GM12872 (cell line): ENCODE measurements at regions not wholly inside any gene's neighbourhood (a gene's known extent, or its start where the extent isn't known, plus 50 kb on each side); places are given as distances from the start of the nearest gene placed in this dataset.
A peak's percentile ranks its signal among the peaks of the same experiment; 100 is the strongest.

Source experiments
- TF ChIP-seq, protein P1 (sequence below): IDR thresholded peaks from 3 replicates; pipeline ENCODE4 v1.5.1; 2011; ENCODE audit warnings: low read depth, mild to moderate bottlenecking, low read length, moderate library complexity; ENCODE audit not compliant: insufficient read depth

DNA sequence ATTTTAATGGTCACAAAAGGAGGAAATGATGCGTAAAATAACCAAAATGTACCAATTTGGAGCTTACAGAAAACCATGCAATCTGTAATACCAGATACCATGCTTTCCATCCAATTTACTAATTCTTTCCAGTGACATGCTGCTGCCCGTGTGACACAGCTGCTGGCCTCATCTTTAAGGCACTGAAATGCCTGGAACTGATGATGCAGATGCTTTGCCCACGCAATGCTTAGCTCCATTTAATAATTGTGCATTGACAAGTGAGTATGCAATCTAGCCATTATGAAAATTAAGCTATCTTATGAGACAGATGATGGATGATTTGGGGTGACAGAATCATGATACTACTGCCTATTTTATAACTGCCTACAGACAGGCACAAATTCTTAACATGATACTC lies 169.2 kb upstream of the CTNND2 start:
- TF ChIP-seq, protein P1, sequence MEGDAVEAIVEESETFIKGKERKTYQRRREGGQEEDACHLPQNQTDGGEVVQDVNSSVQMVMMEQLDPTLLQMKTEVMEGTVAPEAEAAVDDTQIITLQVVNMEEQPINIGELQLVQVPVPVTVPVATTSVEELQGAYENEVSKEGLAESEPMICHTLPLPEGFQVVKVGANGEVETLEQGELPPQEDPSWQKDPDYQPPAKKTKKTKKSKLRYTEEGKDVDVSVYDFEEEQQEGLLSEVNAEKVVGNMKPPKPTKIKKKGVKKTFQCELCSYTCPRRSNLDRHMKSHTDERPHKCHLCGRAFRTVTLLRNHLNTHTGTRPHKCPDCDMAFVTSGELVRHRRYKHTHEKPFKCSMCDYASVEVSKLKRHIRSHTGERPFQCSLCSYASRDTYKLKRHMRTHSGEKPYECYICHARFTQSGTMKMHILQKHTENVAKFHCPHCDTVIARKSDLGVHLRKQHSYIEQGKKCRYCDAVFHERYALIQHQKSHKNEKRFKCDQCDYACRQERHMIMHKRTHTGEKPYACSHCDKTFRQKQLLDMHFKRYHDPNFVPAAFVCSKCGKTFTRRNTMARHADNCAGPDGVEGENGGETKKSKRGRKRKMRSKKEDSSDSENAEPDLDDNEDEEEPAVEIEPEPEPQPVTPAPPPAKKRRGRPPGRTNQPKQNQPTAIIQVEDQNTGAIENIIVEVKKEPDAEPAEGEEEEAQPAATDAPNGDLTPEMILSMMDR = no peak

DNA sequence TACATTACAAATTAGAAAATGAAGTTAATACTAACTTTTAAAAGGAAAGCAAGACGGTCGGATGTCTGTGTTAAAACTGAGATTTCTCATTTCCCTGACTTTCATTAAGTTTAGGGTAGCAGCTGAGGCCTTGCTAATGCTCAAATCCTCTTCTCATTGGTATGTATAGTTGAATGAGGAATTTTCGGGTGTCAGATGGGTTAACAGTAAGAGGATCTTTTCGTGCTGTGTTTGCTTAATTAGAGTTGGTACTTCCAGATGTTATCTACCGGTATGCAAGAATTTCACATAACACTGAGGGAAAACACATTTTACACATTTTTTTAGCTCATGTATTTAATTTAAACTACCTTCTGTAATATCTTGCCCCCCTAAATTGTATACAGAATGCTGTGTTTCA lies 168.2 kb upstream of the CTNND2 start:
- TF ChIP-seq, protein P1 = no peak

DNA sequence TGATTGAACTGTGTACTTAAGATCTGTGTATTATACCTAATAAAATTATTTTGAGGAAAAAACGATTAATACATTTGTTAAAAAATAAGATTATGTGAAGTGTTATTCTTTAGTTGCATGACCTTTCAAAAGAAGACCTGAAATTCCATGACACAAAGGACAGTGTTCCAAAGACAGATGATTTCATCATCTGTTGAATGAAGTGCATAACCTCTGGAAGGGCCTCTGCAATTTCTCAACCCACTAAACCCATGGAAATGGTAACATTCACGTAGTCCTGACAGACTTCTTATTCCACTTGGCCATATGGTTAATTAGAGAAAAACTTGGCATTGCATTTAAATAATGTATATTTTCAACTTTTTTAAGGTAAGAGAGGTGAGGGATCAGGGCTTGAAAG lies 167.2 kb upstream of the CTNND2 start:
- TF ChIP-seq, protein P1 = no peak

DNA sequence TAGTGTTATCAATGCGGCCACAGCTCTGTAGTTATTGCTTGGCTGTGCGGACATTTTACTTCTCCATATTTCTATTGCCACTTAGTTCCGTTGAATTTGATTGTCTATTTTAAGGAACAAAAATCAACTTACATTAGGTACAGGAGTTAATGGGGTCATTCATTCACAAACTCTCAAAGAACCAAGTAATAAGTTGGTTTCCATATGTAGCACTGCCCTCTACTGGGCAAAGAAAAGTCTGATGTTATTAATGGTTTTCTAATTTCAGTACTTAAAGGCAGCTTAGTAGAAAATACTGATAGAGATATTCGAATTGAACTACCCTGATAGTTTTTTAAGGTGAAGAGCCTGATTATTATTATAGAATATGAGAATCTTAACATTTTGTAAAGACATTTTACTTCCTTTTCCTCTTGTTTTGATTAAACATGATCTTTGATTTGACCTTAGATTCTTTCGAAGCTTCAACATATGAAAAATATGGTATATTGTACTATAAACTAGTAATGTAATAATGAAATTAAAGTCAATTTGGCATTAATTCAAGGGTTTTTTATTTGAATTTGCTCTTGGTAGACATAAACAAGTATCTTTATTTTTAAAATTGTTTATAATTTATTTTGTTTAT lies 119.5 kb upstream of the CTNND2 start:
- TF ChIP-seq, protein P1 = peak; percentile 56

DNA sequence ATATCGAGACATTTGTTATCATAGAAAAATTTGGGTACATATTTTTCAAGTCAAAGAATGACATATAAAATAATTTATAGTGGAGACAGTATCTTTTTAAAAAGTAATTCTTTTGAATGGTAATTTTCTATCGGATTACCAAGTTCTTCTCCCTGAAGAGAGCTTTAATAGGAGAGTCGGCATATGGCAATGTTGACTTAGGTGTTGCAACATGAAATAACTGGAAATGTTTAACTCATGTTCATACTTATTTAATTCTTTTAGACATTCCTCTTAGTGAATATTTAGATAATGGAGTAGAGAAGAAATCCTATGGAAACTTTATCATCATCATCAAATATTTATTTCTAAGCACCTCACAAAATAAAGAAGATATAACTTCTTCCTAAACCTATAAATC lies 118.2 kb upstream of the CTNND2 start:
- TF ChIP-seq, protein P1 = no peak

DNA sequence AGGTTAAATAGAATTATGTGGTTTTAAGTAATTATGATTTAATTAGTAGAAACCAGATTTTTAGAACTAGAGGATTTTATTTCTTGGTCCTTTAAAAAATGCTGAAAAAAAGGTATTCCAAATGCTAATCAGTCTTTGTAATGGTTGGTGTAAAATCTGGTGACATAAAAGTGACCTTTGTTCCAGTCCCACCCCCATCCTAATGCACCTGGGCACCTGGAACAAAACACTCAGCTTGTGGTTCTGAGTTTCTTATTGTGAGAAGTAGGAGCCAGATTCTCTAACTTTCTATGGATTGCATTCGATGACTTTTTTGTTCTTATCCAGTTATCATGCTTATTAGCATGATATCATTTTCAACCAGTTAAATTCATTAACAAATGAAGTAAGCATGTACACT lies 115.1 kb upstream of the CTNND2 start:
- TF ChIP-seq, protein P1 = no peak

DNA sequence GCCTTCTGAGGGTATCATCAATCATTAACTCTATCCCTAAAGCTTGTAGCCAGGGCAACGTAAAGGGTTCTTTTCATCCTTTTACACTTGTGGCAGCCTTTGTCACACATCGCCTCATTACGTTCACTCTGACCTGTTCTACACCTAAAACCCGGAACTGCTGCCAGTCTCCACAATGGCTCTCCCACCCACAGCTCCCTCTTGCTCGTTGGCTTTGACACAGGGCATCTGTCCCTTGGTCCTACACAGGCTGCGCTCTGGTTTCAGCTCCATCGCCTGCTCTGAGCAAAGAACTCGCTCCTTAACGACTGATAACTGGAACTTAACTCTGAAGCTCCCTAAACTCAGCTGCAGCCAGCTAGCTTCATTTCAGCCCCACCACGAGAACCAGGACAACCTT lies 112.8 kb upstream of the CTNND2 start:
- TF ChIP-seq, protein P1 = no peak
